Adrenal gland (tissue), 9 donors: ENCODE measurements at regions not wholly inside any gene's neighbourhood (a gene's known extent, or its start where the extent isn't known, plus 50 kb on each side); places are given as distances from the start of the nearest gene placed in this dataset.
"Not testable (repeated sequence)": the region's sequence is repeated elsewhere in the genome, so short reads cannot be mapped to it uniquely, and the experiment has no call there.

ENCODE experiments used
- DNase-seq, 7 donors: peaks; one replicate each; pipeline ENCODE4 v3.0.0-alpha.2; 2019 to 2020
- H3K27ac ChIP-seq, 5 donors: fragments of 200-600 bp; sonication (generic) in 4 of 5; 1 replicate in 3 of 5; 2 replicates in 2 of 5; pipeline versions ENCODE4 v1.5.1 to v1.8.0; 2016 to 2020; ENCODE audit warnings: mild to moderate bottlenecking in 1 of 5
- H3K27me3 ChIP-seq: fragments of 200-600 bp; 2 replicates; pipeline ENCODE4 v1.8.0; 2021
- H3K36me3 ChIP-seq, 2 donors: fragments of 200-600 bp; replicated peaks in 1 of 2; 1 replicate in 1 of 2; 2 replicates in 1 of 2; pipeline versions ENCODE4 v1.5.1 to v1.8.0; 2018 to 2022
- H3K4me1 ChIP-seq, 2 donors: fragments of 200-600 bp; replicated peaks in 1 of 2; 1 replicate in 1 of 2; 2 replicates in 1 of 2; pipeline versions ENCODE4 v1.5.1 to v1.8.0; 2018 to 2021
- H3K4me3 ChIP-seq, 4 donors: fragments of 200-600 bp; sonication (generic) in 3 of 4; one replicate each; pipeline ENCODE4 v1.5.1; 2016 to 2018
- H3K9me3 ChIP-seq, 3 donors: fragments of 200-600 bp; sonication (generic) in 1 of 3; replicated peaks in 1 of 3; 1 replicate in 2 of 3; 2 replicates in 1 of 3; pipeline versions ENCODE4 v1.5.1 to v1.8.0; 2016 to 2021
- CTCF ChIP-seq, 6 experiments: fragments of 450-650 bp in 4 of 6; fragments of 200-600 bp in 2 of 6; sonication (generic) in 1 of 6; IDR thresholded peaks; 1 replicate in 5 of 6; 2 replicates in 1 of 6; pipeline versions ENCODE4 v1.5.1 to v1.8.0; 2016 to 2021; ENCODE audit warnings: antibody characterized with exemption in 6 of 6, mild to moderate bottlenecking in 2 of 6, moderate library complexity in 1 of 6
- POLR2A ChIP-seq, 2 donors: fragments of 450-650 bp; IDR thresholded peaks; one replicate each; pipeline ENCODE4 v1.6.1; 2017; ENCODE audit warnings: antibody characterized with exemption in 2 of 2, mild to moderate bottlenecking in 2 of 2, moderate library complexity in 1 of 2
- WGBS, 4 donors: extraction: QIAGEN DNeasy Blood & Tissue Kit in 2 of 4; methylation state at CpG; one replicate each; pipeline versions ENCODE4 v1.1.5 to v1.1.7; 2013 to 2017; 5-methylcytosine and 5-hydroxymethylcytosine counted together
- intact Hi-C, 2 donors: fragments of 100-400 bp; cut with DNase I; formaldehyde crosslinking; loops; one replicate each; pipeline versions ENCODE4 v1.14.1 to v1.15.0; 2022 to 2023
- donor health status: healthy with polysubstance abuse.
- donor health status: Bipolar disorder and iron deficiency.
- donor health status: DM: yes; HTN: yes; CAD: no.
- donor health status: DM: no; HTN: no; CAD: no.
- donor health status: DM: no; HTN: no; CAD: no.

- no peaks in the 10 kb centered on the region for H3K36me3 ChIP-seq
- no peak overlapping the region for H3K4me3 ChIP-seq
- H3K9me3 ChIP-seq, result no peaks in the 10 kb centered on the region
- 79 to 91% (median 83%) methylated on average over 17 of the region's 17 CpGs for whole genome bisulfite sequencing, 4 donors
- no peak overlapping the region for H3K27ac ChIP-seq
- TF ChIP-seq CTCF (IDR thresholded peaks at IDR 0.05), result no peak
- TF ChIP-seq POLR2A (IDR thresholded peaks at IDR 0.05), result no peak
- intact Hi-C loops, result loop anchor here in 1 of 2 donors (10.0 kb wide), 1 partner anchor 267 kb away; no protein-coding TSS in a partner anchor
- H3K27me3 ChIP-seq, result peaks cover 8% of the 10 kb centered on the region
- no peak for DNase-seq
- H3K4me1 ChIP-seq, result no peaks in the 10 kb centered on the region
Observed at GRCh38 chr16:86077243-86077940, 178.4 kb downstream of the IRF8 start.

- no peaks in the 10 kb centered on the region for H3K36me3 ChIP-seq
- DNase-seq, result no peak
- intact Hi-C loops, result loop anchor here in 1 of 2 donors (10.0 kb wide), 1 partner anchor 267 kb away; no protein-coding TSS in a partner anchor
Observed at GRCh38 chr16:86078121-86078600, 179.2 kb downstream of the IRF8 start.

GRCh38 chr16:86078711-86079110 is 179.7 kb downstream of the IRF8 start:
- not testable (repeated sequence) for DNase-seq, H3K36me3 ChIP-seq, H3K27me3 ChIP-seq, H3K4me3 ChIP-seq, H3K27ac ChIP-seq, H3K9me3 ChIP-seq, H3K4me1 ChIP-seq
- intact Hi-C loops, result loop anchor here in 1 of 2 donors (10.0 kb wide), 1 partner anchor 266 kb away; no protein-coding TSS in a partner anchor
- 91 to 95% (median 94%) methylated on average over 13 of the region's 13 CpGs for WGBS, 4 donors

More at GRCh38 chr16:86078121-86078600, 179.2 kb downstream of the IRF8 start:
- H3K9me3 ChIP-seq, result no peaks in the 10 kb centered on the region
- 76 to 86% (median 85%) methylated on average over 15 to 18 of the region's 18 CpGs for WGBS, 4 donors
- H3K27ac ChIP-seq, result no peak overlapping the region
- H3K4me3 ChIP-seq, result no peak overlapping the region
- TF ChIP-seq POLR2A (IDR thresholded peaks at IDR 0.05) (no peak), CTCF (IDR thresholded peaks at IDR 0.05) (no peak)
- peaks cover 8% of the 10 kb centered on the region for H3K27me3 ChIP-seq
- no peaks in the 10 kb centered on the region for H3K4me1 ChIP-seq

GRCh38 chr16:86079255-86079885 is 180.4 kb downstream of the IRF8 start:
- H3K9me3 ChIP-seq, result no peaks in the 10 kb centered on the region
- no peaks in the 10 kb centered on the region for H3K4me1 ChIP-seq
- whole genome bisulfite sequencing, 4 donors, result 78 to 91% (median 82%) methylated on average over 12 to 15 of the region's 15 CpGs
- no peak overlapping the region for H3K4me3 ChIP-seq
- H3K36me3 ChIP-seq, result no peaks in the 10 kb centered on the region
- intact Hi-C loops, result loop anchor here in 1 of 2 donors (10.0 kb wide), 1 partner anchor 265 kb away; no protein-coding TSS in a partner anchor
- H3K27ac ChIP-seq, result no peak overlapping the region
- no peak for TF ChIP-seq CTCF (IDR thresholded peaks at IDR 0.05)
- no peak for TF ChIP-seq POLR2A (IDR thresholded peaks at IDR 0.05)
- peaks cover 8% of the 10 kb centered on the region for H3K27me3 ChIP-seq
- no peak for DNase-seq
